Astrocyte of the spinal cord (primary cell): ENCODE measurements at regions not wholly inside any gene's neighbourhood (a gene's known extent, or its start where the extent isn't known, plus 50 kb on each side); places are given as distances from the start of the nearest gene placed in this dataset.
A peak's percentile ranks its signal among the peaks of the same experiment; 100 is the strongest.

Experiments used
- DNase-seq: peaks from one replicate; pipeline ENCODE4 v3.0.0; 2011; ENCODE audit warnings: low read depth, low spot score
- H3K4me3 ChIP-seq: 2 replicates; pipeline ENCODE4 v1.5.1; 2011; ENCODE audit warnings: low read depth, mild to moderate bottlenecking, low read length, moderate library complexity
- CTCF ChIP-seq: IDR thresholded peaks from 2 replicates; pipeline ENCODE4 v1.5.1; 2012; ENCODE audit warnings: low read depth, mild to moderate bottlenecking, low read length, inconsistent platforms
- in situ Hi-C: cut with HindIII; loops from 2 replicates; pipeline ENCODE4 v1.10.0; 2017; ENCODE audit warnings: low sequenced_read_pairs

GRCh38 chr18:56306797-56307196 lies 331.6 kb downstream of the TXNL1 start:
- no peak overlapping the region for H3K4me3 ChIP-seq
- no peak for DNase-seq
- TF ChIP-seq CTCF, result no peak
- in situ Hi-C loops, result no loop called here

DNA sequence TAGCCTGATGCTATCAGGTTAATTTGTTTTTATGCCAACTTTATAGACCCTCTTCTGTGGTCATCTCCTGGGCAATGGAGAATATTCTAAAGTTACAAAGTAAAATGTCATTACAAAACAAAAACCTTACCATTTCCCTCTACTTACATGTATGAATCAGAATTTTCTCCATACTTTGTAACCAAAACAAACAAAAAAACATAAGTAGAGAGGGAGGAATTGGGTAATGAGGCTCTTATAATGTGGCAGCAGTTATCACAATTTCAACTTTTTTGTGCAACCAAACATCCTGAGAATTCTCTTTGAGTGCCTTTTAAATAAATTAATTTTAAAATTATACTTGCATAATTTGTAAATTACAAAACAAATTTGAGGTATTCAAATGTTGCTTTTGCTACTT lies 332.8 kb downstream of the TXNL1 start:
- H3K4me3 ChIP-seq, result no peak overlapping the region
- in situ Hi-C loops, result no loop called here
- DNase-seq, result no peak
- TF ChIP-seq CTCF, result no peak

- H3K4me3 ChIP-seq, result no peak overlapping the region
- no peak for DNase-seq
- TF ChIP-seq CTCF, result no peak
- in situ Hi-C loops, result no loop called here
These were observed 336.2 kb downstream of the TXNL1 start for GRCh38 chr18:56302156-56302555.

GRCh38 chr18:56299740-56300139 lies 338.7 kb downstream of the TXNL1 start:
- in situ Hi-C loops, result no loop called here
- no peak for DNase-seq
- TF ChIP-seq CTCF, result no peak
- H3K4me3 ChIP-seq, result no peak overlapping the region

- DNase-seq, result peak; percentile 52
- TF ChIP-seq CTCF, result peak; percentile 42
- H3K4me3 ChIP-seq, result no peak overlapping the region
- in situ Hi-C loops, result no loop called here
These were observed 339.5 kb downstream of the TXNL1 start for GRCh38 chr18:56298935-56299334.

- no peak overlapping the region for H3K4me3 ChIP-seq
- no peak for DNase-seq
- no peak for TF ChIP-seq CTCF
- in situ Hi-C loops, result no loop called here
These were observed 342.0 kb downstream of the TXNL1 start for GRCh38 chr18:56296381-56296780.

DNA sequence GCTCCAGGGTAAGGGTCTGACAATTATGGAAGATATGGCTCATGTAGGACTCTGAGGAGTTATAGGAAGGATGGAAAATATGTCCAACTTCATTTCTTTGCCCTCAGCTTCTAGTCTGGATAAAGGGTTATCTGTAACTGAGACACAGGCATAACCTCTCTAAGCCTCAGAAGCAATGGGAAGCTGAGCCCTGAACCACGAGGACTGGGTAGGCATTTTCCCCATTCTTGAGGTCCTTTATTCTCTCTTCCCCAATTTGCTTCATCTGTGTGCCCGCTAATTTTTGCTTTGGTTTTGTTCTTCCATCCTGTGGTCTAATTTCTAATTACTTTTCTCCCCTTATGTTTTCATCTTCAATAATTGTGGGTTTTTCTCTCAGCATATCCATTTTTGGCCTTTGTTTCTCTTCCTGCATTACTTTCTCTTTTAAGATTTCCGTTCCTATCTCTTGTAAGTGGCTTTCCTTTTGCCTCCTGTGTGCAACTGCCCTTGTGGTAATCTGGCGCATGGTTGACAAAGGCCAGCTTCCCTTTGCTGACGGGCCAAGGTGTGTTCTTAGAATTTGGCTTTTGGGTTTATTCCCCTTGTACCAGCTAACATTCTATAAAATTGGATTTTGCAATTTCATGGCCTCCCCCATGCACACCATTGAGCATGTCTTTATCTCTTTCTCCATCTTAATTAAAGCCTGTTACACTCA lies 343.8 kb downstream of the TXNL1 start:
- no peak for TF ChIP-seq CTCF

More for the DNA sequence above, 343.8 kb downstream of the TXNL1 start:
- H3K4me3 ChIP-seq, result no peak overlapping the region
- in situ Hi-C loops, result no loop called here
- DNase-seq, result no peak
